Cardiac fibroblast (primary cell): ENCODE measurements at regions not wholly inside any gene's neighbourhood (a gene's known extent, or its start where the extent isn't known, plus 50 kb on each side); places are given as distances from the start of the nearest gene placed in this dataset.

Experiments used
- DNase-seq, 2 donors: peaks; one replicate each; pipeline versions ENCODE4 v3.0.0 to v3.0.0-alpha.2; 2010; ENCODE audit warnings: low read depth in 2 of 2
- H3K4me3 ChIP-seq, 2 donors: replicated peaks in 1 of 2; 1 replicate in 1 of 2; 2 replicates in 1 of 2; pipeline ENCODE4 v1.5.1; 2011; ENCODE audit warnings: low read depth in 2 of 2, low read length in 2 of 2, mild to moderate bottlenecking in 2 of 2, moderate library complexity in 1 of 2
- CTCF ChIP-seq: IDR thresholded peaks from one replicate; pipeline ENCODE4 v1.5.1; 2011; ENCODE audit warnings: low read depth, mild to moderate bottlenecking, low read length, inconsistent platforms

GRCh38 chr4:3715855-3716630 lies 50.1 kb upstream of the ADRA2C start:
- no peak for TF ChIP-seq CTCF
- no peak for DNase-seq
- H3K4me3 ChIP-seq: no peak overlapping the region

- no peak for TF ChIP-seq CTCF
- no peak for DNase-seq
- no peak overlapping the region for H3K4me3 ChIP-seq
Measured at GRCh38 chr4:3715061-3715854, 50.9 kb upstream of the ADRA2C start.

- H3K4me3 ChIP-seq: no peak overlapping the region
- TF ChIP-seq CTCF: no peak
- DNase-seq: no peak
Measured at GRCh38 chr4:3714642-3715001, 51.6 kb upstream of the ADRA2C start.

DNA sequence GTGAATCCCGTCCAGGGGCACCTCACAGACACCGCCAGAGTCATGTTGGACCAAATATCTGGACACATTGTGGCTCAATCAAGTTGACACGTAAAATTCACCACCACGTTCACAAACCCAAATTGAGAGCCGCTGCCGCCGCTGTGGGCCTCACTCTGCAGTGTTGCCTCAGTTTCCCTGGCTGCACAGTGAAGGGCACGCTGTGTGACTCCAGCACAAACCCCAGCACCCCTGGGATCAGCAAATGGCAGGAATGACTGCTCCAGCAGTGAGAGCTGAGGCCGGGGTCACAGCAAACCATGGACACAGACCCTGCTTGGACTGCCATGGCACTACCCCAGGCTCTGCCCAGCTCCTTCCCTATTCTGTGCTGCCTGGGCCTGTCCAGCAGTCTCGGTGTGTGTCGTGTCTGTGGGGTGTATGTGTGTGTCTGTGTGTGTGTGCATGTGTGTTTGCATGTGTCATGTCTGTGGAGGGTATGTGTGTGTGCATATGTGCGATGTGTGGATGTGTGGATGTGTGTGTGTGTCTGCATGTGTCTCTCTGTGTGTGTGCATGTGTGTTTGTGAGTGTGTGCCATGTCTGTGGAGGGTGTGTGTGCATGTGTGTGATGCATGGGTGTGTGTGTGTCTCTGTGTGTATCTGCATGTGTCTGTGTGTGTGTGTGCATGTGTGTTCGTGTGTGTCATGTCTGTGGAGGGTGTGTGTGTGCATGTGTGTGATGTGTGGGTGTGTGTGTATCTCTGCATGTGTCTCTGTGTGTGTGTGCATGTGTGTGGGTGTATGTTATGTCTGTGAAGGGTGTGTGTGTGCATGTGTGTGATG lies 52.2 kb upstream of the ADRA2C start:
- no peak for DNase-seq
- no peak overlapping the region for H3K4me3 ChIP-seq
- TF ChIP-seq CTCF: no peak

GRCh38 chr4:3713346-3713745 lies 52.8 kb upstream of the ADRA2C start:
- H3K4me3 ChIP-seq: no peak overlapping the region
- DNase-seq: no peak
- no peak for TF ChIP-seq CTCF

- H3K4me3 ChIP-seq: no peak overlapping the region
- TF ChIP-seq CTCF: no peak
- DNase-seq: no peak
Measured at GRCh38 chr4:3712936-3713335, 53.2 kb upstream of the ADRA2C start.
